H9 (cell line): ENCODE measurements at regions not wholly inside any gene's neighbourhood (a gene's known extent, or its start where the extent isn't known, plus 50 kb on each side); places are given as distances from the start of the nearest gene placed in this dataset.
A peak's percentile ranks its signal among the peaks of the same experiment; 100 is the strongest.

Experiments
- DNase-seq: peaks from one replicate; pipeline ENCODE4 v3.0.0-alpha.2; 2017
- H2AFZ ChIP-seq: one replicate; pipeline ENCODE4 v1.6.1; 2013; ENCODE audit warnings: mild to moderate bottlenecking, low read length, control low read depth, moderate library complexity
- H2AK5ac ChIP-seq: 2 replicates; pipeline ENCODE4 v1.6.1; 2013; ENCODE audit warnings: low read length, control low read depth, mixed read lengths; ENCODE audit not compliant: insufficient read length
- H2BK120ac ChIP-seq: one replicate; pipeline ENCODE4 v1.6.1; 2013; ENCODE audit warnings: low read depth, mild to moderate bottlenecking, low read length, control low read depth, inconsistent platforms; ENCODE audit not compliant: poor library complexity, severe bottlenecking
- H2BK12ac ChIP-seq: 2 replicates; pipeline ENCODE4 v1.6.1; 2013; ENCODE audit warnings: low read length, control low read depth, mixed read lengths, low read depth; ENCODE audit not compliant: insufficient read length
- H2BK15ac ChIP-seq: 2 replicates; pipeline ENCODE4 v1.6.1; 2013; ENCODE audit warnings: low read depth, low read length, control low read depth
- H2BK20ac ChIP-seq: one replicate; pipeline ENCODE4 v1.6.1; 2013; ENCODE audit warnings: low read depth, mild to moderate bottlenecking, low read length, control low read depth, inconsistent platforms; ENCODE audit not compliant: poor library complexity, severe bottlenecking
- H2BK5ac ChIP-seq: 2 replicates; pipeline ENCODE4 v1.6.1; 2013; ENCODE audit warnings: low read length, control low read depth, mixed read lengths; ENCODE audit not compliant: insufficient read length
- H3K14ac ChIP-seq: 2 replicates; pipeline ENCODE4 v1.6.1; 2013; ENCODE audit warnings: low read length, control low read depth; ENCODE audit not compliant: insufficient read depth
- H3K18ac ChIP-seq: 2 replicates; pipeline ENCODE4 v1.6.1; 2013; ENCODE audit warnings: low read depth, mild to moderate bottlenecking, mixed read lengths, low read length, control low read depth; ENCODE audit not compliant: insufficient read length
- H3K23ac ChIP-seq: 2 replicates; pipeline ENCODE4 v1.6.1; 2013; ENCODE audit warnings: low read length, control low read depth, mixed read lengths, low read depth; ENCODE audit not compliant: insufficient read length
- H3K23me2 ChIP-seq: 2 replicates; pipeline ENCODE4 v1.6.1; 2013; ENCODE audit warnings: low read depth, mild to moderate bottlenecking, mixed read lengths, low read length, control low read depth; ENCODE audit not compliant: insufficient read length, poor library complexity, severe bottlenecking
- H3K27ac ChIP-seq: 2 replicates; pipeline ENCODE4 v1.5.1; 2013; ENCODE audit warnings: low read length, control low read depth, mixed read lengths, low read depth; ENCODE audit not compliant: insufficient read length
- H3K27me3 ChIP-seq: 2 replicates; pipeline ENCODE4 v1.6.1; 2013; ENCODE audit warnings: low read length, control low read depth, inconsistent platforms; ENCODE audit not compliant: insufficient read depth
- H3K4ac ChIP-seq: 2 replicates; pipeline ENCODE4 v1.6.1; 2013; ENCODE audit warnings: low read depth, mild to moderate bottlenecking, control low read depth, inconsistent platforms, low read length, moderate library complexity
- H3K4me1 ChIP-seq: 2 replicates; pipeline ENCODE4 v1.6.1; 2013; ENCODE audit warnings: low read length, control low read depth, inconsistent platforms; ENCODE audit not compliant: insufficient read depth
- H3K4me2 ChIP-seq: 2 replicates; pipeline ENCODE4 v1.6.1; 2013; ENCODE audit warnings: low read length, control low read depth, mixed read lengths; ENCODE audit not compliant: insufficient read length, insufficient read depth
- H3K56ac ChIP-seq: 2 replicates; pipeline ENCODE4 v1.6.1; 2013; ENCODE audit warnings: low read depth, mild to moderate bottlenecking, mixed read lengths, low read length, control low read depth; ENCODE audit not compliant: insufficient read length
- H3K79me1 ChIP-seq: 2 replicates; pipeline ENCODE4 v1.6.1; 2013; ENCODE audit warnings: low read depth, mild to moderate bottlenecking, moderate library complexity, low read length, control low read depth, inconsistent platforms; ENCODE audit not compliant: insufficient read depth, poor library complexity, severe bottlenecking
- H3K79me2 ChIP-seq: 2 replicates; pipeline ENCODE4 v1.6.1; 2013; ENCODE audit warnings: low read length, control low read depth, inconsistent platforms; ENCODE audit not compliant: insufficient read depth
- H3K9ac ChIP-seq: 2 replicates; pipeline ENCODE4 v1.6.1; 2013; ENCODE audit warnings: low read length, control low read depth, mixed read lengths; ENCODE audit not compliant: insufficient read length; ENCODE audit errors: extremely low read depth
- H3K9me3 ChIP-seq: one replicate; pipeline ENCODE4 v1.6.1; 2013; ENCODE audit warnings: low read depth, low read length, inconsistent platforms; ENCODE audit not compliant: control insufficient read depth
- H3T11ph ChIP-seq: one replicate; pipeline ENCODE4 v1.6.1; 2013; ENCODE audit warnings: mild to moderate bottlenecking, low read length, control low read depth, inconsistent platforms
- H4K20me1 ChIP-seq: one replicate; pipeline ENCODE4 v1.6.1; 2013; ENCODE audit not compliant: control insufficient read depth, insufficient read length, insufficient read depth
- H4K5ac ChIP-seq: 2 replicates; pipeline ENCODE4 v1.6.1; 2013; ENCODE audit warnings: low read depth, mild to moderate bottlenecking, mixed read lengths, low read length, control low read depth; ENCODE audit not compliant: insufficient read length
- H4K8ac ChIP-seq: replicated peaks from 2 replicates; pipeline ENCODE4 v1.6.1; 2013; ENCODE audit warnings: low read length, control low read depth, mixed read lengths, low read depth; ENCODE audit not compliant: insufficient read length
- H4K91ac ChIP-seq: 2 replicates; pipeline ENCODE4 v1.6.1; 2013; ENCODE audit warnings: low read depth, mild to moderate bottlenecking, moderate library complexity, mixed read lengths, low read length, control low read depth; ENCODE audit not compliant: insufficient read length
- H3K27ac Mint-ChIP-seq, 3 experiments: 2 replicates in 2 of 3; 3 replicates in 1 of 3; pipeline ENCODE4 v1.8.0; 2020 to 2021; ENCODE audit warnings: mixed read lengths in 3 of 3, mild to moderate bottlenecking in 1 of 3, moderate library complexity in 1 of 3
- H3K27me3 Mint-ChIP-seq: 2 replicates; pipeline ENCODE4 v1.8.0; 2021; ENCODE audit warnings: low read depth, mild to moderate bottlenecking, moderate library complexity, mixed read lengths
- H3K36me3 Mint-ChIP-seq, 3 experiments: 2 replicates in 2 of 3; 3 replicates in 1 of 3; pipeline ENCODE4 v1.8.0; 2020 to 2021; ENCODE audit warnings: low read depth in 3 of 3, mixed read lengths in 3 of 3; ENCODE audit not compliant: insufficient read depth in 1 of 3
- H3K4me1 Mint-ChIP-seq, 2 experiments: 2 replicates each; pipeline ENCODE4 v1.8.0; 2020; ENCODE audit warnings: mixed read lengths in 2 of 2
- H3K4me3 Mint-ChIP-seq, 2 experiments: 2 replicates in 1 of 2; 3 replicates in 1 of 2; pipeline ENCODE4 v1.8.0; 2020 to 2021; ENCODE audit warnings: mild to moderate bottlenecking in 2 of 2, mixed read lengths in 2 of 2, moderate library complexity in 1 of 2
- H3K9me3 Mint-ChIP-seq, 2 experiments: 2 replicates in 1 of 2; 3 replicates in 1 of 2; pipeline ENCODE4 v1.8.0; 2020; ENCODE audit warnings: mild to moderate bottlenecking in 2 of 2, mixed read lengths in 2 of 2, moderate library complexity in 1 of 2
- WGBS: extraction: QIAGEN DNeasy Blood & Tissue Kit; methylation state at CpG from one replicate; pipeline ENCODE4 v1.1.7; 2013; ENCODE audit warnings: missing lambda C conversion rate, low lambda C conversion rate, mixed read lengths; ENCODE audit not compliant: insufficient read length; ENCODE audit errors: extremely low coverage; 5-methylcytosine and 5-hydroxymethylcytosine counted together
- TF ChIP-seq, protein P1 (sequence below): fragments of 200-600 bp; sonication (generic); conservative IDR thresholded peaks from 3 replicates; pipeline ENCODE4 v1.8.0; 2021; ENCODE audit warnings: antibody characterized with exemption, mild to moderate bottlenecking

DNA sequence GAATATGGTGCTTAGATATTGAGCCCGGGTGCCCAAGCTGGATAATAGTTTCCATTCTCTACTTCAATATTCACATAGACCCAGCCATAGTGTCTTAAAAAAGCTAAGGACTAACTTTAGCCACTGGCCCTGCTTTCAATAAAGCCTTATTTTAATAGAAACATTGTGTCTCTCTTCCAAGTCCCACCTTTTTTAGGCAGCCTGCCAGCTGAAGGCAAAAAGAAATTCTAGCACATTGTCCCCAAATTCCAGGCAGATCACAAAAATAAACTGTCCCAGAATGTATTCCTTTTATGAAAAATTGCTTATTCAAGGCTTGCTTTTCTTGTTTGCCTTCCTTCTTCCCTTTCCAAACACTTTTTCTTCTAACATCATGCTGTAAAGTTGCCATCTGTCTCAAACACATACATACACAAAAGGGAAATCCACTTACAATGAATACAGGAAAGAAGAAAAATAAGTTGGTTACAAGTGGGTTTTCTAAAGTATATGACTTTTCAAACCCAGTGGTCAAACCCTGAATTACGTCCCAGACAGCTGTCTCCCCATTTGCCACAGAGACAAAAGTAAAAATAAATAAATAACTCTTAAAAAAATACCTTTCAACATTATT lies 778.5 kb downstream of the BCL11A start:
- Mint-ChIP-seq H3K36me3 (no peaks in the 10 kb centered on the region), H3K4me1 (no peaks in the 10 kb centered on the region), H3K9me3 (no peaks in the 10 kb centered on the region), H3K4me3 (no peak overlapping the region), H3K27ac (no peak overlapping the region), H3K27me3 (no peaks in the 10 kb centered on the region)
- H3K18ac ChIP-seq: no peak overlapping the region
- H3K4me2 ChIP-seq: no peak overlapping the region
- TF ChIP-seq, protein P1, sequence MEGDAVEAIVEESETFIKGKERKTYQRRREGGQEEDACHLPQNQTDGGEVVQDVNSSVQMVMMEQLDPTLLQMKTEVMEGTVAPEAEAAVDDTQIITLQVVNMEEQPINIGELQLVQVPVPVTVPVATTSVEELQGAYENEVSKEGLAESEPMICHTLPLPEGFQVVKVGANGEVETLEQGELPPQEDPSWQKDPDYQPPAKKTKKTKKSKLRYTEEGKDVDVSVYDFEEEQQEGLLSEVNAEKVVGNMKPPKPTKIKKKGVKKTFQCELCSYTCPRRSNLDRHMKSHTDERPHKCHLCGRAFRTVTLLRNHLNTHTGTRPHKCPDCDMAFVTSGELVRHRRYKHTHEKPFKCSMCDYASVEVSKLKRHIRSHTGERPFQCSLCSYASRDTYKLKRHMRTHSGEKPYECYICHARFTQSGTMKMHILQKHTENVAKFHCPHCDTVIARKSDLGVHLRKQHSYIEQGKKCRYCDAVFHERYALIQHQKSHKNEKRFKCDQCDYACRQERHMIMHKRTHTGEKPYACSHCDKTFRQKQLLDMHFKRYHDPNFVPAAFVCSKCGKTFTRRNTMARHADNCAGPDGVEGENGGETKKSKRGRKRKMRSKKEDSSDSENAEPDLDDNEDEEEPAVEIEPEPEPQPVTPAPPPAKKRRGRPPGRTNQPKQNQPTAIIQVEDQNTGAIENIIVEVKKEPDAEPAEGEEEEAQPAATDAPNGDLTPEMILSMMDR: peak; percentile 48
- H3K27me3 ChIP-seq: no peaks in the 10 kb centered on the region
- H3K79me2 ChIP-seq: no peaks in the 10 kb centered on the region
- no peak overlapping the region for H4K5ac ChIP-seq
- no peak overlapping the region for H3K14ac ChIP-seq
- no peak overlapping the region for H2AFZ ChIP-seq
- no peak overlapping the region for H2BK120ac ChIP-seq
- H2BK12ac ChIP-seq: no peak overlapping the region
- H3K27ac ChIP-seq: no peak overlapping the region
- no peaks in the 10 kb centered on the region for H3K4me1 ChIP-seq
- no peaks in the 10 kb centered on the region for H3K9me3 ChIP-seq
- no peak overlapping the region for H4K91ac ChIP-seq
- no peaks in the 10 kb centered on the region for H3K23me2 ChIP-seq
- H2AK5ac ChIP-seq: no peak overlapping the region
- no peak overlapping the region for H3T11ph ChIP-seq
- no peak overlapping the region for H2BK5ac ChIP-seq
- no peak overlapping the region for H3K4ac ChIP-seq
- DNase-seq: no peak
- no peak overlapping the region for H3K23ac ChIP-seq
- no peak overlapping the region for H2BK15ac ChIP-seq
- H4K8ac ChIP-seq: no peak overlapping the region
- H3K79me1 ChIP-seq: no peaks in the 10 kb centered on the region
- H2BK20ac ChIP-seq: no peak overlapping the region
- H3K56ac ChIP-seq: no peak overlapping the region
- no CpG with 5 or more reads among the region's 2 CpGs for WGBS
- no peaks in the 10 kb centered on the region for H4K20me1 ChIP-seq
- no peak overlapping the region for H3K9ac ChIP-seq
